ENCODE measurements at regions not wholly inside any gene's neighbourhood (a gene's known extent, or its start where the extent isn't known, plus 50 kb on each side); places are given as distances from the start of the nearest gene placed in this dataset.
A peak's percentile ranks its signal among the peaks of the same experiment; 100 is the strongest.

GRCh38 chr2:13109516-13109915 lies 392.8 kb downstream of the TRIB2 start:
- DNase-seq, result no peak

GRCh38 chr2:13110825-13111224 lies 394.1 kb downstream of the TRIB2 start:
- DNase-seq, result no peak

GRCh38 chr2:13113002-13113401 lies 396.3 kb downstream of the TRIB2 start:
- DNase-seq, result no peak

- no peak for DNase-seq
Measured at GRCh38 chr2:13114391-13114790, 397.7 kb downstream of the TRIB2 start.

- no peak for DNase-seq
Measured at GRCh38 chr2:13115643-13116042, 398.9 kb downstream of the TRIB2 start.

GRCh38 chr2:13121096-13121495 lies 404.4 kb downstream of the TRIB2 start:
- DNase-seq, result no peak

GRCh38 chr2:13128139-13128538 lies 411.4 kb downstream of the TRIB2 start:
- DNase-seq, result no peak

- no peak for DNase-seq
Measured at GRCh38 chr2:13135369-13135768, 418.6 kb downstream of the TRIB2 start.

GRCh38 chr2:13135856-13136255 lies 419.1 kb downstream of the TRIB2 start:
- no peak for DNase-seq

- DNase-seq, result no peak
Measured at GRCh38 chr2:13137679-13138078, 420.9 kb downstream of the TRIB2 start.

- DNase-seq, result no peak
Measured at GRCh38 chr2:13141315-13141714, 424.6 kb downstream of the TRIB2 start.

- DNase-seq, result no peak
Measured at GRCh38 chr2:13143451-13143850, 426.7 kb downstream of the TRIB2 start.

- no peak for DNase-seq
Measured at GRCh38 chr2:13156916-13157315, 440.2 kb downstream of the TRIB2 start.

- DNase-seq, result no peak
Measured at GRCh38 chr2:13158466-13158865, 441.7 kb downstream of the TRIB2 start.

- no peak for DNase-seq
Measured at GRCh38 chr2:13180729-13181128, 464.0 kb downstream of the TRIB2 start.

GRCh38 chr2:13193075-13193474 lies 476.3 kb downstream of the TRIB2 start:
- peak in 1 of 5 experiments; percentile 67 for DNase-seq

GRCh38 chr2:13193900-13194299 lies 477.2 kb downstream of the TRIB2 start:
- peak in 1 of 5 experiments; percentile 32 for DNase-seq

GRCh38 chr2:13195270-13195669 lies 478.5 kb downstream of the TRIB2 start:
- DNase-seq, result no peak

GRCh38 chr2:13197248-13197647 lies 480.5 kb downstream of the TRIB2 start:
- DNase-seq, result no peak

- no peak for DNase-seq
Measured at GRCh38 chr2:13201924-13202323, 485.2 kb downstream of the TRIB2 start.

- no peak for DNase-seq
Measured at GRCh38 chr2:13212115-13212514, 495.4 kb downstream of the TRIB2 start.

- no peak for DNase-seq
Measured at GRCh38 chr2:13218205-13218604, 501.5 kb downstream of the TRIB2 start.

GRCh38 chr2:13227578-13227977 lies 510.8 kb downstream of the TRIB2 start:
- no peak for DNase-seq

GRCh38 chr2:13230221-13230620 lies 513.5 kb downstream of the TRIB2 start:
- no peak for DNase-seq

- DNase-seq, result peak in 1 of 5 experiments; percentile 17
Measured at GRCh38 chr2:13240061-13240460, 523.3 kb downstream of the TRIB2 start.

Data from T-helper 2 cell (primary cell).